ENCODE measurements at regions not wholly inside any gene's neighbourhood (a gene's known extent, or its start where the extent isn't known, plus 50 kb on each side); places are given as distances from the start of the nearest gene placed in this dataset.

DNA sequence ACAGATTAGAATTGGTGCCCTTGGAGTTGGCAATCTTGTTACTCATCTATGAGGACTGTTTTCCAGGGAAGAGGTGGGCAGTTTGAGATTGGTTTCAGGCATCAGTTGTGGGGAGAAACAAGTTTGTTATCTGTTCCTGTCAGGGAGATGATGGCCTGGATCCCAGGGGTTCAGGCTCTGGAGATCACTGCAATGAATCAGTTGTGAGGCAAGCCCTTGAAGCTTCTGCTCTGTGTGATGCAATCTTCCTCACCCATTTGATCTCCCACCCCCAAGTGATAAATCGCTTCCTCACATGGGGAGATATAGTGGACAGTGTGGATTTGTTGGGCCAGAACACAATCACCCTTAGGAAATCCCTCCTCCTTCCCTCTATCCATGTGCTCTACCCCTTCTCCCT is 276.6 kb upstream of the LRTM1 start:
- no peaks in the 10 kb centered on the region for H3K36me3 ChIP-seq (ENCODE audit: control insufficient read depth, insufficient read depth, low read length)
- no peak for TF ChIP-seq CTCF (IDR thresholded peaks at IDR 0.05; ENCODE audit: insufficient read depth in 1 of 2, low read depth in 1 of 2, low read length in 1 of 2, severe bottlenecking in 1 of 2, unreplicated experiment in 1 of 2)
- no peak overlapping the region for H3K4me3 Mint-ChIP-seq (ENCODE audit: unreplicated experiment)
- H3K27ac Mint-ChIP-seq (ENCODE audit: unreplicated experiment): no peak overlapping the region
- H3K36me3 Mint-ChIP-seq (ENCODE audit: insufficient read depth, unreplicated experiment): no peaks in the 10 kb centered on the region
- H3K4me1 Mint-ChIP-seq (ENCODE audit: low read depth, unreplicated experiment): no peaks in the 10 kb centered on the region
- BruUV-seq (replicated peaks): no TSS peak
- no peaks in the 10 kb centered on the region for H3K9me3 Mint-ChIP-seq (ENCODE audit: unreplicated experiment)
- H3K9me3 ChIP-seq: no peaks in the 10 kb centered on the region
- CTCF ChIA-PET: no interaction called here
- POLR2A ChIA-PET: no interaction called here
- H3K27me3 Mint-ChIP-seq (ENCODE audit: insufficient read depth, unreplicated experiment): peaks cover 12% of the 10 kb centered on the region
- no peaks in the 10 kb centered on the region for H3K4me1 ChIP-seq
- no peak overlapping the region for H3K4me3 ChIP-seq (ENCODE audit: low read depth, low read length)
- intact Hi-C loops (cut with micrococcal nuclease; ENCODE audit: unreplicated experiment): no loop called here
- no peaks in the 10 kb centered on the region for H3K27me3 ChIP-seq (replicated peaks; ENCODE audit: control insufficient read depth, insufficient read depth, low read length)
- DNase-seq: no peak

- Mint-ChIP-seq H3K36me3 (ENCODE audit: insufficient read depth, unreplicated experiment) (no peaks in the 10 kb centered on the region), H3K4me3 (ENCODE audit: unreplicated experiment) (no peak overlapping the region), H3K4me1 (ENCODE audit: low read depth, unreplicated experiment) (no peaks in the 10 kb centered on the region), H3K27me3 (ENCODE audit: insufficient read depth, unreplicated experiment) (peaks cover 15% of the 10 kb centered on the region), H3K9me3 (ENCODE audit: unreplicated experiment) (no peaks in the 10 kb centered on the region), H3K27ac (ENCODE audit: unreplicated experiment) (no peak overlapping the region)
- Histone ChIP-seq H3K27me3 (replicated peaks; ENCODE audit: control insufficient read depth, insufficient read depth, low read length) (no peaks in the 10 kb centered on the region), H3K9me3 (no peaks in the 10 kb centered on the region), H3K4me3 (ENCODE audit: low read depth, low read length) (no peak overlapping the region), H3K4me1 (no peaks in the 10 kb centered on the region), H3K36me3 (ENCODE audit: control insufficient read depth, insufficient read depth, low read length) (no peaks in the 10 kb centered on the region)
- DNase-seq: no peak
- ChIA-PET CTCF (no interaction called here), POLR2A (no interaction called here)
- no TSS peak for BruUV-seq (replicated peaks)
- no peak for TF ChIP-seq CTCF (IDR thresholded peaks at IDR 0.05; ENCODE audit: insufficient read depth in 1 of 2, low read depth in 1 of 2, low read length in 1 of 2, severe bottlenecking in 1 of 2, unreplicated experiment in 1 of 2)
- intact Hi-C loops (cut with micrococcal nuclease; ENCODE audit: unreplicated experiment): no loop called here
These were observed 275.7 kb upstream of the LRTM1 start for GRCh38 chr3:55203546-55203945.

- intact Hi-C loops (cut with micrococcal nuclease; ENCODE audit: unreplicated experiment): no loop called here
- H3K36me3 Mint-ChIP-seq (ENCODE audit: insufficient read depth, unreplicated experiment): no peaks in the 10 kb centered on the region
- no peak overlapping the region for H3K4me3 Mint-ChIP-seq (ENCODE audit: unreplicated experiment)
- no peaks in the 10 kb centered on the region for H3K4me1 Mint-ChIP-seq (ENCODE audit: low read depth, unreplicated experiment)
- ChIA-PET POLR2A (no interaction called here), CTCF (no interaction called here)
- Histone ChIP-seq H3K4me3 (ENCODE audit: low read depth, low read length) (no peak overlapping the region), H3K27me3 (replicated peaks; ENCODE audit: control insufficient read depth, insufficient read depth, low read length) (no peaks in the 10 kb centered on the region), H3K4me1 (no peaks in the 10 kb centered on the region), H3K36me3 (ENCODE audit: control insufficient read depth, insufficient read depth, low read length) (no peaks in the 10 kb centered on the region), H3K9me3 (no peaks in the 10 kb centered on the region)
- H3K27ac Mint-ChIP-seq (ENCODE audit: unreplicated experiment): no peak overlapping the region
- BruUV-seq (replicated peaks): no TSS peak
- DNase-seq: no peak
- TF ChIP-seq CTCF (IDR thresholded peaks at IDR 0.05; ENCODE audit: insufficient read depth in 1 of 2, low read depth in 1 of 2, low read length in 1 of 2, severe bottlenecking in 1 of 2, unreplicated experiment in 1 of 2): no peak
- H3K27me3 Mint-ChIP-seq (ENCODE audit: insufficient read depth, unreplicated experiment): peaks cover 15% of the 10 kb centered on the region
- no peaks in the 10 kb centered on the region for H3K9me3 Mint-ChIP-seq (ENCODE audit: unreplicated experiment)
These were observed 275.1 kb upstream of the LRTM1 start for GRCh38 chr3:55203006-55203405.

Measured in Caco-2 (cell line).